Hepatocyte (in vitro differentiated cells): ENCODE measurements at regions not wholly inside any gene's neighbourhood (a gene's known extent, or its start where the extent isn't known, plus 50 kb on each side); places are given as distances from the start of the nearest gene placed in this dataset.

Experiments used
- DNase-seq: peaks from one replicate; pipeline ENCODE4 v3.0.0-alpha.2; 2016; ENCODE audit warnings: low spot score
- H2AFZ ChIP-seq: fragments of 200-600 bp; sonication (generic); 2 replicates; pipeline ENCODE4 v1.6.0; 2016; ENCODE audit warnings: antibody characterized with exemption, mild to moderate bottlenecking
- H3K27ac ChIP-seq: fragments of 200-600 bp; sonication (generic); 2 replicates; pipeline ENCODE4 v1.5.1; 2016; ENCODE audit warnings: mild to moderate bottlenecking
- H3K27me3 ChIP-seq: fragments of 200-600 bp; sonication (generic); 2 replicates; pipeline ENCODE4 v1.6.1; 2016
- H3K36me3 ChIP-seq: fragments of 200-600 bp; sonication (generic); replicated peaks from 2 replicates; pipeline ENCODE4 v1.5.1; 2016; ENCODE audit warnings: low read depth; ENCODE audit not compliant: insufficient read depth
- H3K4me1 ChIP-seq: fragments of 200-600 bp; sonication (generic); 2 replicates; pipeline ENCODE4 v1.5.1; 2016; ENCODE audit warnings: mild to moderate bottlenecking, moderate library complexity; ENCODE audit not compliant: insufficient read depth
- H3K4me2 ChIP-seq: fragments of 200-600 bp; sonication (generic); 2 replicates; pipeline ENCODE4 v1.6.0; 2016
- H3K4me3 ChIP-seq: fragments of 200-600 bp; sonication (generic); 2 replicates; pipeline ENCODE4 v1.5.1; 2016; ENCODE audit warnings: mild to moderate bottlenecking
- H3K79me2 ChIP-seq: fragments of 200-600 bp; sonication (generic); 2 replicates; pipeline ENCODE4 v1.6.0; 2017; ENCODE audit warnings: mild to moderate bottlenecking
- H3K9me2 ChIP-seq: fragments of 200-600 bp; sonication (generic); replicated peaks from 2 replicates; pipeline ENCODE4 v1.6.0; 2017; ENCODE audit warnings: mild to moderate bottlenecking; ENCODE audit not compliant: insufficient read depth
- H3K9me3 ChIP-seq: fragments of 200-600 bp; sonication (generic); 2 replicates; pipeline ENCODE4 v1.5.1; 2016; ENCODE audit warnings: low read depth, mild to moderate bottlenecking
- H4K20me1 ChIP-seq: fragments of 200-600 bp; sonication (generic); 2 replicates; pipeline ENCODE4 v1.6.0; 2016; ENCODE audit warnings: mild to moderate bottlenecking; ENCODE audit not compliant: insufficient read depth, poor library complexity, severe bottlenecking
- EZH2 ChIP-seq: fragments of 200-600 bp; sonication (generic); IDR thresholded peaks from 2 replicates; pipeline ENCODE4 v1.6.1; 2016; ENCODE audit warnings: antibody characterized with exemption, mild to moderate bottlenecking, borderline replicate concordance
- EZH2phosphoT487 ChIP-seq: fragments of 200-600 bp; sonication (generic); IDR thresholded peaks from one replicate; pipeline ENCODE4 v1.6.1; 2018; ENCODE audit warnings: antibody characterized with exemption, mild to moderate bottlenecking, low read depth, moderate library complexity; ENCODE audit not compliant: unreplicated experiment, severe bottlenecking
- WGBS: methylation state at CpG from one replicate; pipeline ENCODE4 v1.1.6; 2016; ENCODE audit warnings: low lambda C conversion rate; ENCODE audit errors: missing lambda C conversion rate; 5-methylcytosine and 5-hydroxymethylcytosine counted together
- TF ChIP-seq, protein P1 (sequence below): fragments of 200-600 bp; sonication (generic); IDR thresholded peaks from 2 replicates; pipeline ENCODE4 v1.5.1; 2016; ENCODE audit warnings: antibody characterized with exemption, mild to moderate bottlenecking; ENCODE audit not compliant: poor library complexity

DNA sequence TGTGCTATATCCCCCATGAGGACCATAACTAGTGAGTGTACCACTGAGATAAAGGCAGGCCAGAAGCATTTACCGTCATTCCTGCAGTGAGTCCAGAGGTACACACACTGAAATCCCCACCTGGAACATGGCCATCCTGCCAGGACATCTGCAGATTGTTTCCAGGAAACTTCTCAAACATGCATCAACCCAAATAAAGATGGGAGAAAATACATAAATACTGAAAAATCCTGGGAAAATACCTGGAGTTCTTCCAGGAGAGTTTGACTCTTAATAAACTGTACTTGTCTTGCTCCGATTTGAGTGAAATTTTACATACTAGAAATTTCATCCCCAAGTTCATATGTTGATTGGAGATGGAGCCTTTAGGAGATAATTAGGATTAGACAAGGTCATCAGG, 388.1 kb upstream of the KLHL29 start:
- H3K9me2 ChIP-seq, result no peaks in the 10 kb centered on the region
- no peak overlapping the region for H3K27ac ChIP-seq
- no peak overlapping the region for H2AFZ ChIP-seq
- no peaks in the 10 kb centered on the region for H3K4me1 ChIP-seq
- 77% methylated on average over 2 of the region's 2 CpGs for WGBS
- TF ChIP-seq EZH2phosphoT487 (no peak), EZH2 (no peak)
- TF ChIP-seq, protein P1, sequence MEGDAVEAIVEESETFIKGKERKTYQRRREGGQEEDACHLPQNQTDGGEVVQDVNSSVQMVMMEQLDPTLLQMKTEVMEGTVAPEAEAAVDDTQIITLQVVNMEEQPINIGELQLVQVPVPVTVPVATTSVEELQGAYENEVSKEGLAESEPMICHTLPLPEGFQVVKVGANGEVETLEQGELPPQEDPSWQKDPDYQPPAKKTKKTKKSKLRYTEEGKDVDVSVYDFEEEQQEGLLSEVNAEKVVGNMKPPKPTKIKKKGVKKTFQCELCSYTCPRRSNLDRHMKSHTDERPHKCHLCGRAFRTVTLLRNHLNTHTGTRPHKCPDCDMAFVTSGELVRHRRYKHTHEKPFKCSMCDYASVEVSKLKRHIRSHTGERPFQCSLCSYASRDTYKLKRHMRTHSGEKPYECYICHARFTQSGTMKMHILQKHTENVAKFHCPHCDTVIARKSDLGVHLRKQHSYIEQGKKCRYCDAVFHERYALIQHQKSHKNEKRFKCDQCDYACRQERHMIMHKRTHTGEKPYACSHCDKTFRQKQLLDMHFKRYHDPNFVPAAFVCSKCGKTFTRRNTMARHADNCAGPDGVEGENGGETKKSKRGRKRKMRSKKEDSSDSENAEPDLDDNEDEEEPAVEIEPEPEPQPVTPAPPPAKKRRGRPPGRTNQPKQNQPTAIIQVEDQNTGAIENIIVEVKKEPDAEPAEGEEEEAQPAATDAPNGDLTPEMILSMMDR, result no peak
- H3K4me3 ChIP-seq, result no peak overlapping the region
- no peaks in the 10 kb centered on the region for H3K27me3 ChIP-seq
- no peak for DNase-seq
- H3K79me2 ChIP-seq, result no peaks in the 10 kb centered on the region
- no peaks in the 10 kb centered on the region for H3K36me3 ChIP-seq
- H3K4me2 ChIP-seq, result no peak overlapping the region
- H4K20me1 ChIP-seq, result no peaks in the 10 kb centered on the region
- no peaks in the 10 kb centered on the region for H3K9me3 ChIP-seq

- H3K4me3 ChIP-seq, result no peak overlapping the region
- H3K9me2 ChIP-seq, result no peaks in the 10 kb centered on the region
- DNase-seq, result no peak
- 92% methylated on average over 3 of the region's 3 CpGs for WGBS
- H3K4me2 ChIP-seq, result no peak overlapping the region
- H3K36me3 ChIP-seq, result no peaks in the 10 kb centered on the region
- TF ChIP-seq EZH2phosphoT487 (no peak), EZH2 (no peak)
- TF ChIP-seq, protein P1, result no peak
- no peaks in the 10 kb centered on the region for H3K27me3 ChIP-seq
- no peaks in the 10 kb centered on the region for H3K79me2 ChIP-seq
- H3K27ac ChIP-seq, result no peak overlapping the region
- no peaks in the 10 kb centered on the region for H3K4me1 ChIP-seq
- no peaks in the 10 kb centered on the region for H4K20me1 ChIP-seq
- H2AFZ ChIP-seq, result no peak overlapping the region
- H3K9me3 ChIP-seq, result no peaks in the 10 kb centered on the region
These were observed 386.6 kb upstream of the KLHL29 start for GRCh38 chr2:22998359-22998758.

DNA sequence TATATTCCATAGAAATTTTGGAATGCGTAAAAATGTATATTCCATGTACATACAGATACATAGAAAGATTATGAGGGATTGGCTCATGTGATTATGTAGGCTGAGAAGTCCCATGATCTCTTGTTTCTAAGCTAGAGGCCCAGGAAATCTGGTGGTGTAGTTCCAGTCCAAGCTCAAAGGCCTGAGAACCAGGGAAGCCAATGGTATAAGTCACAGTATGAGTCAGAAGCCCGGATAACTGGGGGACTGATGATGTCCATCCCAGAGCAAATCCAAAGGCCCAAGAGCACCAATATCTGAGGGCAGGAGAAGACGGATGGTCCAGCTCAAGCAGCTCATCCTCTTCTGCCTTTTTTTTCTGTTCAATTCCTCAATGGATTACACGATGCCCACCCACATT, 385.0 kb upstream of the KLHL29 start:
- H3K36me3 ChIP-seq, result no peaks in the 10 kb centered on the region
- H2AFZ ChIP-seq, result no peak overlapping the region
- 70% methylated on average over 4 of the region's 4 CpGs for WGBS
- no peaks in the 10 kb centered on the region for H4K20me1 ChIP-seq
- H3K9me3 ChIP-seq, result no peaks in the 10 kb centered on the region
- H3K4me3 ChIP-seq, result no peak overlapping the region
- H3K79me2 ChIP-seq, result no peaks in the 10 kb centered on the region
- H3K4me2 ChIP-seq, result no peak overlapping the region
- H3K4me1 ChIP-seq, result no peaks in the 10 kb centered on the region
- no peak overlapping the region for H3K27ac ChIP-seq
- H3K27me3 ChIP-seq, result no peaks in the 10 kb centered on the region
- no peaks in the 10 kb centered on the region for H3K9me2 ChIP-seq
- TF ChIP-seq EZH2 (no peak), EZH2phosphoT487 (no peak)
- TF ChIP-seq, protein P1, result no peak
- DNase-seq, result no peak

GRCh38 chr2:23002234-23002633, 382.7 kb upstream of the KLHL29 start:
- Histone ChIP-seq H3K27me3 (no peaks in the 10 kb centered on the region), H3K9me2 (no peaks in the 10 kb centered on the region), H3K36me3 (no peaks in the 10 kb centered on the region), H3K4me3 (no peak overlapping the region), H3K27ac (no peak overlapping the region), H4K20me1 (no peaks in the 10 kb centered on the region), H2AFZ (no peak overlapping the region), H3K9me3 (no peaks in the 10 kb centered on the region), H3K79me2 (no peaks in the 10 kb centered on the region), H3K4me1 (no peaks in the 10 kb centered on the region), H3K4me2 (no peak overlapping the region)
- DNase-seq, result peak; percentile 27
- TF ChIP-seq EZH2phosphoT487 (no peak), EZH2 (no peak)
- TF ChIP-seq, protein P1, result peak; percentile 14
- 80% methylated on average over 1 of the region's 1 CpG for WGBS
